ENCODE measurements at regions not wholly inside any gene's neighbourhood (a gene's known extent, or its start where the extent isn't known, plus 50 kb on each side); places are given as distances from the start of the nearest gene placed in this dataset.

GRCh38 chr6:133698272-133698671 is 190.6 kb upstream of the TCF21 start:
- H3K27ac ChIP-seq, result no peak overlapping the region
- H3K36me3 ChIP-seq, result no peaks in the 10 kb centered on the region
- WGBS, 4 donors, result 76 to 94% (median 81%) methylated on average over 1 of the region's 1 CpG
- TF ChIP-seq POLR2A (IDR thresholded peaks at IDR 0.05) (no peak), CTCF (IDR thresholded peaks at IDR 0.05) (no peak)
- no peak for DNase-seq
- H3K27me3 ChIP-seq, result no peaks in the 10 kb centered on the region
- ATAC-seq, result no peak
- intact Hi-C loops (cut with DNase I), result no loop called here
- H3K4me3 ChIP-seq, result no peak overlapping the region
- H3K4me1 ChIP-seq, result peaks cover 0 to 6% (median 0%) of the 10 kb centered on the region in 12 donors
- H3K9me3 ChIP-seq, result peaks cover 0 to 21% (median 0%) of the 10 kb centered on the region in 12 donors

- H3K36me3 ChIP-seq, result no peaks in the 10 kb centered on the region
- H3K4me1 ChIP-seq, result peaks cover 0 to 6% (median 0%) of the 10 kb centered on the region in 12 donors
- DNase-seq, result no peak
- intact Hi-C loops (cut with DNase I), result no loop called here
- peak in 1 of 4 donors; percentile 25 for ATAC-seq
- no peaks in the 10 kb centered on the region for H3K27me3 ChIP-seq
- 86 to 96% (median 91%) methylated on average over 1 of the region's 1 CpG for WGBS, 4 donors
- peaks cover 0 to 21% (median 0%) of the 10 kb centered on the region in 12 donors for H3K9me3 ChIP-seq
- no peak overlapping the region for H3K4me3 ChIP-seq
- peak overlapping the region in 1 of 12 donors; percentile 25 for H3K27ac ChIP-seq
- TF ChIP-seq CTCF (IDR thresholded peaks at IDR 0.05) (no peak), POLR2A (IDR thresholded peaks at IDR 0.05) (no peak)
Measured at GRCh38 chr6:133699741-133700385, 189.1 kb upstream of the TCF21 start.

- TF ChIP-seq POLR2A (IDR thresholded peaks at IDR 0.05) (no peak), CTCF (IDR thresholded peaks at IDR 0.05) (no peak)
- Histone ChIP-seq H3K36me3 (no peaks in the 10 kb centered on the region), H3K27me3 (no peaks in the 10 kb centered on the region), H3K9me3 (peaks cover 0 to 18% (median 0%) of the 10 kb centered on the region in 12 donors), H3K4me1 (peaks cover 0 to 11% (median 0%) of the 10 kb centered on the region in 12 donors), H3K4me3 (no peak overlapping the region), H3K27ac (peak overlapping the region in 10 of 12 donors; percentile 5 to 70 (median 38))
- ATAC-seq (peak; percentile 76 to 92 (median 83)), DNase-seq (peak; percentile 22 to 71 (median 56))
- intact Hi-C loops (cut with DNase I), result no loop called here
- WGBS, 4 donors, result 25 to 36% (median 29%) methylated on average over 9 of the region's 9 CpGs
Measured at GRCh38 chr6:133701633-133702331, 187.1 kb upstream of the TCF21 start.

- intact Hi-C loops (cut with DNase I), result no loop called here
- ATAC-seq, result no peak
- TF ChIP-seq POLR2A (IDR thresholded peaks at IDR 0.05), result no peak
- no peak for TF ChIP-seq CTCF (IDR thresholded peaks at IDR 0.05)
- H3K4me3 ChIP-seq, result no peak overlapping the region
- no peaks in the 10 kb centered on the region for H3K36me3 ChIP-seq
- peaks cover 0 to 14% (median 0%) of the 10 kb centered on the region in 12 donors for H3K4me1 ChIP-seq
- H3K27ac ChIP-seq, result peak overlapping the region in 9 of 12 donors; percentile 12 to 61 (median 36)
- DNase-seq, result no peak
- H3K27me3 ChIP-seq, result no peaks in the 10 kb centered on the region
- H3K9me3 ChIP-seq, result peaks cover 0 to 11% (median 0%) of the 10 kb centered on the region in 12 donors
Measured at GRCh38 chr6:133704371-133704770, 184.5 kb upstream of the TCF21 start.

All from heart left ventricle (tissue), 16 donors.